IPS-20b (cell line): ENCODE measurements at regions not wholly inside any gene's neighbourhood (a gene's known extent, or its start where the extent isn't known, plus 50 kb on each side); places are given as distances from the start of the nearest gene placed in this dataset.

Experiments used
- H3K27ac ChIP-seq: one replicate; pipeline ENCODE4 v1.5.1; 2013; ENCODE audit warnings: low read length
- H3K27me3 ChIP-seq: 2 replicates; pipeline ENCODE4 v1.6.1; 2013; ENCODE audit warnings: mild to moderate bottlenecking, low read length, inconsistent platforms; ENCODE audit not compliant: insufficient read depth
- H3K36me3 ChIP-seq: 2 replicates; pipeline ENCODE4 v1.6.1; 2013; ENCODE audit warnings: low read depth, mild to moderate bottlenecking, inconsistent platforms, low read length, moderate library complexity; ENCODE audit not compliant: insufficient read depth
- H3K4me1 ChIP-seq: 2 replicates; pipeline ENCODE4 v1.6.1; 2013; ENCODE audit warnings: mild to moderate bottlenecking, control low read depth, inconsistent platforms, low read length, moderate library complexity; ENCODE audit not compliant: insufficient read depth
- H3K4me3 ChIP-seq: 2 replicates; pipeline ENCODE4 v1.5.1; 2013; ENCODE audit warnings: mild to moderate bottlenecking, low read length, inconsistent platforms
- H3K9ac ChIP-seq: 2 replicates; pipeline ENCODE4 v1.6.1; 2013; ENCODE audit warnings: low read depth, mild to moderate bottlenecking, inconsistent platforms, low read length, moderate library complexity
- H3K9me3 ChIP-seq: 2 replicates; pipeline ENCODE4 v1.6.1; 2013; ENCODE audit warnings: mild to moderate bottlenecking, low read depth, low read length, inconsistent platforms; ENCODE audit not compliant: insufficient read depth

DNA sequence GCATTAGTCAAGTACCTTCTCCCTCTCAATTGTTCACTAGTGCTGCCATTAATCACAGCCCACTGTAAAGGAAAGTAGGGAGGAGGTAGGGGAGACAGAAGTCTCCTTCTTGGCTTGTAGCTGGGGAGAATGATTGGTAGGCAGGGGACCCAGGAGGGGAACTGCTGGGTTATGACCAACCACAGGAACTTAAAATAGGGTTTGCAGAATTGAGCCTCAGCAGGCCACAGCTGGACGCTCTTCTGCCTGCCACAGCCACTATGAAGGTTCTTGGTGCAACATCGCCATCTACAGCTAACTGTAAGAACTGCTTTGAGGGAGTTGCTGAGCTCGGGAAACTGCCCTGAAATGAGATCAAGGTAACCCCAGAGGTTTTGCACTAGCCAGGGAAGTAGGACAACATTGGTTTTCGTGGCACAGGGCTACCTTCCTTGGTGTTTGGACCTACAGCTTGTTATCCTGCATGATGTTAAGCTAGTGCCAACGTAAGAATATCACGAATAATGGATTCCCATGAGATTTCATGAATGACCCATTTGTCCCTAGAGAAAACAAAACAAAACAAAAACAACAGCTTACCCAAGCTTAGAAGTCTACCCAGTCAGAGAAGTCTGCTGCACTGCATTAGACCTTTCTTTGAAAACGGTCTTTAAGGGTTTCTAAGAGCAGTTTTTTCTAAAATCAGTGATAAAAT lies 787.1 kb upstream of the API5 start:
- Histone ChIP-seq H3K27me3 (no peaks in the 10 kb centered on the region), H3K4me3 (no peak overlapping the region; the same call in 1 of the 2 replicates), H3K9me3 (no peaks in the 10 kb centered on the region), H3K36me3 (no peaks in the 10 kb centered on the region), H3K4me1 (peaks cover 4% of the 10 kb centered on the region; the same call in 1 of the 2 replicates), H3K9ac (peak overlapping the region; percentile 17; the same call in 1 of the 2 replicates), H3K27ac (no peak overlapping the region)

GRCh38 chr11:42526426-42526825 lies 785.4 kb upstream of the API5 start:
- H3K4me1 ChIP-seq = peaks cover 4% of the 10 kb centered on the region; the same call in 1 of the 2 replicates
- no peaks in the 10 kb centered on the region for H3K27me3 ChIP-seq
- no peak overlapping the region for H3K4me3 ChIP-seq
- H3K36me3 ChIP-seq = no peaks in the 10 kb centered on the region
- no peaks in the 10 kb centered on the region for H3K9me3 ChIP-seq
- H3K9ac ChIP-seq = no peak overlapping the region
- H3K27ac ChIP-seq = no peak overlapping the region

GRCh38 chr11:42528471-42528870 lies 783.3 kb upstream of the API5 start:
- no peak overlapping the region for H3K4me3 ChIP-seq
- H3K9me3 ChIP-seq = no peaks in the 10 kb centered on the region
- no peak overlapping the region for H3K9ac ChIP-seq
- peaks cover 4% of the 10 kb centered on the region; the same call in 1 of the 2 replicates for H3K4me1 ChIP-seq
- H3K27me3 ChIP-seq = no peaks in the 10 kb centered on the region
- no peak overlapping the region for H3K27ac ChIP-seq
- H3K36me3 ChIP-seq = no peaks in the 10 kb centered on the region

- H3K27me3 ChIP-seq = no peaks in the 10 kb centered on the region
- no peaks in the 10 kb centered on the region for H3K36me3 ChIP-seq
- no peak overlapping the region for H3K27ac ChIP-seq
- H3K9ac ChIP-seq = no peak overlapping the region
- H3K4me3 ChIP-seq = no peak overlapping the region
- no peaks in the 10 kb centered on the region for H3K9me3 ChIP-seq
- H3K4me1 ChIP-seq = peaks cover 4% of the 10 kb centered on the region; the same call in 1 of the 2 replicates
Measured at GRCh38 chr11:42528911-42529310, 782.9 kb upstream of the API5 start.

DNA sequence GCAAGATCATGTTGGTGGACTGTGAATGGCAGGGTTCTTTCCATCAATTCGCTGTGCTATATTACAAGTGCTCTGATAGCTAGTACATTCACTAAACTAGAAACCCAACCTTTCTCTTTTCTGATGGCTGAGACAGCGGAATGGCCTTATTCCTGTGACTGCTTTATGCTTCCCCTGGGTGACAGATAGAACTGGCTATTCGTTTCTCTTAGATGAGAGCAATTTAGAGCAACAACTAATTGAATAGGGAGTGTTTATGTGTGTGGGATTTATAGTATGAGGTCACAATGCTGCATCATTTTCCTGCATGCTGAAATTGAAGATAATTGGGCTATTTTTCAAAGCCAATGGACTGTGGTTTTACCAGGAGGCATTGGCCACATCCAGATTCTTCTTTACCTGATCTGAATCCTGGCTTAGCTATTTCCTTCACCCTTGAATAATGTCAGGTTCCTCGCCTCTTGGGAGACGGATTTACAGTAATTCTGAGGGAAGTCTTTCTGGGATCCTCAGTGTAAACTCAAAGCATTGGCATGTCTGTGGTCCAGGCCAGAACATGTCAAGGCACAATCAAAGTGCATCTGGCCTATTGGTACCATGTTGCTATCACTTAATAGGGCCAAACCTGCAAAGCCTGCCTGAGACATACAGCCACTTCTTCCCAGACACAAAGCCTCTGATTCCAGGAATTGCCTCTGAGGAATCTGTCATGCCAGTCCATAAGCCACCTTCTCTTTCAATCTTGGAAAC lies 775.0 kb upstream of the API5 start:
- H3K9ac ChIP-seq = no peak overlapping the region
- H3K27me3 ChIP-seq = no peaks in the 10 kb centered on the region
- no peak overlapping the region for H3K4me3 ChIP-seq
- H3K9me3 ChIP-seq = peaks cover 4% of the 10 kb centered on the region; the same call in 1 of the 2 replicates
- H3K27ac ChIP-seq = no peak overlapping the region
- H3K36me3 ChIP-seq = no peaks in the 10 kb centered on the region
- H3K4me1 ChIP-seq = no peaks in the 10 kb centered on the region

- H3K9me3 ChIP-seq = peaks cover 5% of the 10 kb centered on the region; the same call in 1 of the 2 replicates
Measured at GRCh38 chr11:42542336-42542735, 769.5 kb upstream of the API5 start.

DNA sequence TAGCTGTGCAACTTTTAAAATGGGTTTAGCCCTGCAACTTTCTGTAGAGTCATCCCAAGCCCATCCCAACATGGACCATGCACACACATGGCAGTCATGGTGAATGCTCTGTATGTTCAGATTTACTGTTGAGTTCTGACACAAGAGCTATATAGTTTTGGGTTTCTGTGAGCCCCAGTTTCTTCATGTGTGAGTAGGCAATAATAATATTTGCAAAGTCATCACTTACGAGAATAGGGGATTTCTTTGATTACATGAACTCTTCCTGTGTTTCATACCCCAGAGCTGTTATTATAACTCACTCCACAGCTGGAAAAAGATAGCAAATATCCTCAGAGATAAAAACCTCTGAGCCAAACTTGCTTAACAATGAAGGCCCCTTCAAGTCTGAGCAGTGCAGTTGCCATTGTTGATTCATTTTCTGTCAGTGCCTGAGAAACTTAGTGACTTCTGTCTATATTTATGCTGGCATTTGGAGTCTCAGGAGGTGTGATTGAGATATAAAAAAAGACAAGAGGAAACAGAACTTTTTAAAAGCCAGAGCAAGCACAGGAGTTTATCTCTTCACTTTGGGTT lies 767.9 kb upstream of the API5 start:
- no peaks in the 10 kb centered on the region for H3K27me3 ChIP-seq
- H3K9ac ChIP-seq = no peak overlapping the region
- no peaks in the 10 kb centered on the region for H3K36me3 ChIP-seq
- no peaks in the 10 kb centered on the region for H3K4me1 ChIP-seq
- H3K4me3 ChIP-seq = no peak overlapping the region
- no peak overlapping the region for H3K27ac ChIP-seq
- H3K9me3 ChIP-seq = peaks cover 5% of the 10 kb centered on the region; the same call in 1 of the 2 replicates

More at GRCh38 chr11:42542336-42542735, 769.5 kb upstream of the API5 start:
- no peak overlapping the region for H3K9ac ChIP-seq
- no peak overlapping the region for H3K27ac ChIP-seq
- no peaks in the 10 kb centered on the region for H3K27me3 ChIP-seq
- no peaks in the 10 kb centered on the region for H3K36me3 ChIP-seq
- no peaks in the 10 kb centered on the region for H3K4me1 ChIP-seq
- no peak overlapping the region for H3K4me3 ChIP-seq

DNA sequence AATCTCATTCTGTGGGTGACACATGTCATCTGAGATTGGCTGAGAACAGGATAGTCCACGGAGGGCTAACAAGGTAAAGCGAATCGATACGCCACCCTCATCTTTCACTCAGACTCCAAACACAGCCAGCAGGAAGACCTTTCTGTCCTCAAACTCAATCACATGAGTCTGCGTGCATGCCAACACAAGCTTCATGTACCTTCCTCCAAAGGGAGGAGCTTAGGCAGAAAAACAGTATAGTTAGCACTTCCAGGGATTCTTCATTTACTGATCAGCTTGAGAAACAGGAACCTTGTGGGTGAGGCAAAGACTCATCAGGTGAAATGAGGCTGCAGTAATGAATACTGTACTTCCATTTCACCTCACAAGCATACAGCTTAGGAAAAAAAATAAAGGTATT lies 767.1 kb upstream of the API5 start:
- Histone ChIP-seq H3K36me3 (no peaks in the 10 kb centered on the region), H3K27me3 (no peaks in the 10 kb centered on the region), H3K27ac (no peak overlapping the region), H3K9me3 (peaks cover 5% of the 10 kb centered on the region; the same call in 1 of the 2 replicates), H3K4me3 (no peak overlapping the region), H3K9ac (no peak overlapping the region), H3K4me1 (no peaks in the 10 kb centered on the region)

- no peaks in the 10 kb centered on the region for H3K4me1 ChIP-seq
- no peak overlapping the region for H3K4me3 ChIP-seq
- H3K27ac ChIP-seq = no peak overlapping the region
- H3K9me3 ChIP-seq = peaks cover 5% of the 10 kb centered on the region; the same call in 1 of the 2 replicates
- H3K9ac ChIP-seq = no peak overlapping the region
- no peaks in the 10 kb centered on the region for H3K36me3 ChIP-seq
- no peaks in the 10 kb centered on the region for H3K27me3 ChIP-seq
Measured at GRCh38 chr11:42545954-42546353, 765.8 kb upstream of the API5 start.

GRCh38 chr11:42552786-42553185 lies 759.0 kb upstream of the API5 start:
- no peak overlapping the region for H3K4me3 ChIP-seq
- no peaks in the 10 kb centered on the region for H3K9me3 ChIP-seq
- no peak overlapping the region for H3K27ac ChIP-seq
- H3K9ac ChIP-seq = no peak overlapping the region
- no peaks in the 10 kb centered on the region for H3K27me3 ChIP-seq
- no peaks in the 10 kb centered on the region for H3K4me1 ChIP-seq
- no peaks in the 10 kb centered on the region for H3K36me3 ChIP-seq

DNA sequence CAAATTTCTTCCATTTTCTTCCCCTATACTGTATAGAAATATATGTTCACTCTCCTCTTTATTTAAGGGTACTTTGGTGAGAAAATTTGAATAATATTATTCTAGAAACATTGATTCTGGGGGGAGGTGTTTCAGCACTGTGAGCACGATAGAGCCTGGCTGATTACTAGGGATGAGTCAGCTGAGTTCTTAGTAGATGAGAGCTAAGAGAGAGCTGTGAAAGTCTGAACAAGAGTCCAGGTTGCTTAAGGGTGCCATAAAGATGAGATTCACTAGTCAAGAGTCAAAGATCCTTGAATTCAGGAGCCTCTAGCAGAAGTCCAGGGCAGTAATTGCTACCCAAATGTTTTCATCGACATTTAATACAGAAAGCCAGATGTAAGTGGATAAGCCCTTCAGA lies 756.6 kb upstream of the API5 start:
- Histone ChIP-seq H3K4me1 (no peaks in the 10 kb centered on the region), H3K27ac (no peak overlapping the region), H3K36me3 (no peaks in the 10 kb centered on the region), H3K4me3 (no peak overlapping the region), H3K27me3 (no peaks in the 10 kb centered on the region), H3K9ac (no peak overlapping the region), H3K9me3 (no peaks in the 10 kb centered on the region)
